ENCODE measurements at regions not wholly inside any gene's neighbourhood (a gene's known extent, or its start where the extent isn't known, plus 50 kb on each side); places are given as distances from the start of the nearest gene placed in this dataset.

DNA sequence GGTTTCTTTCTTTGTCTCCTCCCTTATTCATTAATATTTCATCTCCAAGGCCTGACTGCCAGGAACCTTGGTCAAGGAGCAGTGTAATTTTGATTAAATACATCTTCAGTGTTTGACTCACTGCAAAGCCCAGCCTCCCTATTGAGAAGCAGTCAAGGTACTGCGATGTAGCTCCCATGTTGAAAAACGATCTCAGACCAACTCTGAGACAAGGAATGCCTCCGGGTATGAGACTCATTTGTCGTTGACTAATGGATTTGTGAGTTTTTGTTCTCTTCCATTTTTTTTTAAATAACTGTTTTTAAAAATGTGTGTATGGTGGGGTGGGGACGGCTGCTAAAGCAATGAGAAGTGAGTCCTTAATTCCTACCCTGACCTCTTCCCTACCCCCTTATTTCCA lies 361.6 kb downstream of the SOX11 start:
- H3K27me3 ChIP-seq, result no peaks in the 10 kb centered on the region
- no peaks in the 10 kb centered on the region for H3K9me3 ChIP-seq
- no peak overlapping the region for H3K27ac ChIP-seq
- no peaks in the 10 kb centered on the region for H3K4me1 ChIP-seq
- DNase-seq, result no peak
- no peak overlapping the region for H3K4me3 ChIP-seq
- no peak for TF ChIP-seq CTCF (IDR thresholded peaks at IDR 0.05)
- intact Hi-C loops (cut with DNase I), result no loop called here
- no peaks in the 10 kb centered on the region for H3K36me3 ChIP-seq
- H3K9ac ChIP-seq (ENCODE audit: low read depth in 2 of 2, low read length in 2 of 2), result no peak overlapping the region

GRCh38 chr2:6054161-6054671 lies 362.0 kb downstream of the SOX11 start:
- Histone ChIP-seq H3K9ac (ENCODE audit: low read depth in 2 of 2, low read length in 2 of 2) (no peak overlapping the region), H3K4me3 (no peak overlapping the region), H3K27me3 (no peaks in the 10 kb centered on the region), H3K27ac (no peak overlapping the region), H3K4me1 (no peaks in the 10 kb centered on the region), H3K9me3 (no peaks in the 10 kb centered on the region), H3K36me3 (no peaks in the 10 kb centered on the region)
- DNase-seq, result no peak
- no peak for TF ChIP-seq CTCF (IDR thresholded peaks at IDR 0.05)
- intact Hi-C loops (cut with DNase I), result no loop called here

GRCh38 chr2:6060992-6061663 lies 368.9 kb downstream of the SOX11 start:
- TF ChIP-seq CTCF (IDR thresholded peaks at IDR 0.05), result no peak
- H3K9ac ChIP-seq (ENCODE audit: low read depth in 2 of 2, low read length in 2 of 2), result no peak overlapping the region
- H3K9me3 ChIP-seq, result no peaks in the 10 kb centered on the region
- no peaks in the 10 kb centered on the region for H3K27me3 ChIP-seq
- intact Hi-C loops (cut with DNase I), result no loop called here
- DNase-seq, result no peak
- no peaks in the 10 kb centered on the region for H3K36me3 ChIP-seq
- H3K27ac ChIP-seq, result no peak overlapping the region
- no peak overlapping the region for H3K4me3 ChIP-seq
- no peaks in the 10 kb centered on the region for H3K4me1 ChIP-seq

DNA sequence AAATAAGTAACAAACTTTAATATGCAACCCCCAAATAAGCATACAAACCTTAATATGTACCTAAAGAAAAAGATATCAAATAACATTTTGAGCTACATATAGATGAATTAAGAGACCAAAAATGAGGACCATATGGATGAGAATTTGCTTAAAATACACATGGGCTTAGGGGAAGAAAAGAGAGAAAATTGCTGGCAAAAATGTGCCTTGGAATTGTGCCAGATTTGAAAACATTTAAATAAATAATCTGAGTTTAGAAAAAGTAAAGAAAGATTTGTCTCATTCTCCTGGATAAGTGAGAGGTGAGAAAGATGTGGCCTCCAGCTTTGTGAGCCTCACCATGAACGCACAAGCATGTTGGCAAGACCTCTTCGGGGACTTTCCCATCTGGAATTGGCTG lies 372.6 kb downstream of the SOX11 start:
- intact Hi-C loops (cut with DNase I), result no loop called here
- H3K4me1 ChIP-seq, result no peaks in the 10 kb centered on the region
- no peak for DNase-seq
- H3K4me3 ChIP-seq, result no peak overlapping the region
- no peaks in the 10 kb centered on the region for H3K36me3 ChIP-seq
- no peak overlapping the region for H3K9ac ChIP-seq (ENCODE audit: low read depth in 2 of 2, low read length in 2 of 2)
- H3K27ac ChIP-seq, result no peak overlapping the region
- H3K27me3 ChIP-seq, result no peaks in the 10 kb centered on the region
- TF ChIP-seq CTCF (IDR thresholded peaks at IDR 0.05), result no peak
- H3K9me3 ChIP-seq, result no peaks in the 10 kb centered on the region

- Histone ChIP-seq H3K4me3 (no peak overlapping the region), H3K27me3 (no peaks in the 10 kb centered on the region), H3K36me3 (no peaks in the 10 kb centered on the region), H3K4me1 (no peaks in the 10 kb centered on the region), H3K9ac (ENCODE audit: low read depth in 2 of 2, low read length in 2 of 2) (no peak overlapping the region), H3K27ac (no peak overlapping the region), H3K9me3 (no peaks in the 10 kb centered on the region)
- no peak for TF ChIP-seq CTCF (IDR thresholded peaks at IDR 0.05)
- no peak for DNase-seq
- intact Hi-C loops (cut with DNase I), result no loop called here
Observed at GRCh38 chr2:6065703-6066102, 373.5 kb downstream of the SOX11 start.
